Forelimb muscle (tissue), 1 donor: ENCODE measurements at regions not wholly inside any gene's neighbourhood (a gene's known extent, or its start where the extent isn't known, plus 50 kb on each side); places are given as distances from the start of the nearest gene placed in this dataset.

Source experiments
- DNase-seq: peaks from one replicate; pipeline ENCODE4 v3.0.0-alpha.2; 2013; ENCODE audit warnings: low read depth

DNA sequence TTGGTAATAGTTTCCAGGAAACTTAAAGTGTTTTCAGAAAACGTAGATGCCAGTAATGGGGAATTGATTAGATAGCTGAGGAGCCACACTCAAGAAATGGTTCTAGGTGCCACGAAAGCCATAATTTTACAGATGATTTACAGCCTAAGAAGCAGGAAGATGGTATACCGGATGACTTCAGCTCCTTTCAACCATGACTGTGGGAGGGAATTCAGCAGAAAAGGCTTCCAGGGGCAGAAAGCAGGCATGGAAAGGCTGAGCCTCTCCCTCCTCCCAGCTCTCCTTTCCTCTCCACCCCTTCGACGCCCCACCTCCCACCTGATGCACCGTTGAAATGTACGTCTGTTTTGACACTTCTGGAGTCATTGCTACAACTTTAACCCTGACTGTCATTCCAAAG, 68.6 kb upstream of the SMIM21 start:
- DNase-seq = no peak

GRCh38 chr18:75492852-75493251, 65.3 kb upstream of the SMIM21 start:
- no peak for DNase-seq

DNA sequence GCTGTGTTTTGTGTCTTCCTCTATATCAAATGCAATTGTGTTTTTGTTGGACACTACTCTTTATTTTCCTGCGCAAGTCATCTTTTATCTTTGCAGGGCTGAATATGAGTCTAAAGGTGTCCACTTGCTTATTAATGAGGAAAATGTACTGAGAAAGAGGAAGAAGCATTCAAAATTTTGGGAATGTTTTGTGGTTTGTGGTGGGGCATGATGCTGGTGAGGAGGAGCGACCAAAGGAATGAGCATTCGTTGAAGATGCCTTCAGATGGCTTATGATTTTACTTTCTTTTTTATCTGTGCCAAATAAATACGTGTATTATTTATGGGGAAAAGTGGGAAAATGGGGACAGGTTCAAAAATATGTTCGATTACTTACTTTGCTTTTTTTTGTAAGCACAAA, 63.9 kb upstream of the SMIM21 start:
- no peak for DNase-seq

DNA sequence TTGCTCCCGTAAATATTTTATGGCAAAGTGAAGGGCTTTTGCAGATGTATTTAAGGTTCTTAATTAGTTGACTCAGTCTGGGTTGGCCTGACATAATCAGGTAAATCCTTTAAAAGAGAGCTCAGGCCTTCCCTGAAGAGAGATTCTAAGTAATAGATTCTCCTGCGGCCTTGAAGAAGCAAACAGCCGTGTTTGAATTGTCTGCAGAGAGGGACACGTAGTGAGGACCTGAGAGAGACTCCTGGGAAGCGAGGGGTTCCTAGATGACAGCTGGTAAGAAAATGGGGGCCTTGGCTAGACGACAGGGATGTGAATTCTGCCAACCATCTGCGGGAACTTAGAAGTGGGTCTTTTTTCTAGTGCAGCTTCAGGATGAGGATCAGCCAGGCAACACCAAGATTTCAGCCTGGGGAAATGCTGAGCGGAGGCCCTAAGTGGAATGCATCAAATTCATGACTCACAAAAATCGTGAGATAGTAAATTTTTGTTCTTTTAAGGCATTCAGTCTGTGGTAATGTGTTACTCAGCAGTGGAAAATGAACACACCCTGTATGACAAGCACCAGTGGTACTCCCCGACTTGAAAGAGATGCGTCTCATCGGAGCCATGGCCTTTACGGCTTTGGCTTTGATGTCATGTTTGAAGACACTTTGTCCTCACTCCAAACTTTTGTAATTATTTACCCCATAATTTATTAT, 62.1 kb upstream of the SMIM21 start:
- DNase-seq = no peak

- no peak for DNase-seq
Observed at GRCh38 chr18:75483662-75484061, 56.2 kb upstream of the SMIM21 start.

DNA sequence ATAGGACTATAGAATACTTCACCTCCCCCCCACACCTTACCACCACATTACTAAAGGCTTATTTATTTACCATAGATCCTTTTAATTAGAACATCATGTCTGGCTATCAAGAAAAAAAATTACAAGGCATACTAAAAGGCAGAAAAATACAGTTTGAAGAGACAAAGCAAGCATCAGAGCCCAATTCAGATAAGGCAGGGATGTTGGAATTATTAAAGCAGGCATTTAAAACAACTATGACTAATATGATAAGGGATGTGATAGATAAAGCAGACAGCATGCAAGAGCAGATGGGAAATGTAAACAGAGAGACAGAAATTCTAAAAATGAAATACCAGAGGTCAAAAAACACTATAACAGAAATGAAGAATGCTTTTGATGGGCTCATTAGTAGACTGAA, 55.4 kb upstream of the SMIM21 start:
- DNase-seq = no peak

- no peak for DNase-seq
Observed at GRCh38 chr18:75480487-75480886, 53.0 kb upstream of the SMIM21 start.

DNA sequence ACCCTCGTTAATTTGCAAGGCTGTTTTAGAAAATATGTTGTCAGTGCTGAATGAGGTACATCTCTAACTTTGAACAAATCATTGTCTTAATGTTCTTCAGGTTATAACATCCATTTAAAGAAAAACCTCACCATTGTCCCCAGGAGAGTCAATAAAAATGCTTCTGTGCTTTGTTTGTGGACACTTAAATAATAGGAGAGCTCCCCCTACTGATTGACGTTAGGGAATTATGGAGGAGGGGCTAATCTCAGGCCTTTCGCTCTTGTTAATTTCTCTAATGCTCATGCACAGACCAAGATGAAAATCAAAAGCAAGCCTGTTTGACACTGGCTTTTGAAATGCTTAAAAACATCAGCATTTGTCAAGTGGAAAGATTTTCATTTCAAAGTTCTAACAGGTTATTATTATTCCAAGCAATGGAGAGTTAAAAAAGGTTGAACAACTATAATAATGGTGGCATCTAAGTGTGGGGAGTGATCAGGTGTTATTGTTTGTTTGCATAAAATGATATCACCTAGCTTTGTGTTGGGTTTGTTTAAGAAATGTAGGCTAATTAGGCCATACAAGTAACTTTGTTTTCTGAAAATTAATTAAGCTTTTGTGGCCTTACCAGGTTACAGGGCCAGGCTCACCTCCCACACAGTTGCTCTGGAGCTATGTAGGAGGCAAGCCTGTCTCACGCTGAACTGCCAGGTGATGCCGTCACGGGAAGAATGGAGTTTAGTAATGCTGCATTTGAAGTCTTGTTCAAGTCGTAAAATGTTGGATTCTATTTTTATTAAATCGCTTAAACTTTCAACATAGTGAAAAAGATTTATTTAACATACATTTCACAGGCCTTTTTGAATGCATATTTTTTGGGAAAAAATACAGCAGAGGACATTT, 51.7 kb upstream of the SMIM21 start:
- no peak for DNase-seq

GRCh38 chr18:75477900-75478299, 50.4 kb upstream of the SMIM21 start:
- DNase-seq = no peak
